ENCODE measurements at regions not wholly inside any gene's neighbourhood (a gene's known extent, or its start where the extent isn't known, plus 50 kb on each side); places are given as distances from the start of the nearest gene placed in this dataset.

- TF ChIP-seq CTCF (IDR thresholded peaks at IDR 0.05) = no peak
Measured at GRCh38 chr3:166569589-166569988, 732.4 kb upstream of the BCHE start.

- no peak for TF ChIP-seq CTCF (IDR thresholded peaks at IDR 0.05)
Measured at GRCh38 chr3:166560253-166560652, 723.0 kb upstream of the BCHE start.

GRCh38 chr3:166556955-166557354, 719.7 kb upstream of the BCHE start:
- no peak for TF ChIP-seq CTCF (IDR thresholded peaks at IDR 0.05)

- no peak for TF ChIP-seq CTCF (IDR thresholded peaks at IDR 0.05)
Measured at GRCh38 chr3:166554023-166554422, 716.8 kb upstream of the BCHE start.

GRCh38 chr3:166533740-166534139, 696.5 kb upstream of the BCHE start:
- no peak for TF ChIP-seq CTCF (IDR thresholded peaks at IDR 0.05)

- no peak for TF ChIP-seq CTCF (IDR thresholded peaks at IDR 0.05)
Measured at GRCh38 chr3:166531730-166532129, 694.5 kb upstream of the BCHE start.

GRCh38 chr3:166527325-166527724, 690.1 kb upstream of the BCHE start:
- TF ChIP-seq CTCF (IDR thresholded peaks at IDR 0.05) = no peak

- no peak for TF ChIP-seq CTCF (IDR thresholded peaks at IDR 0.05)
Measured at GRCh38 chr3:166526881-166527280, 689.7 kb upstream of the BCHE start.

Data from LNCAP (cell line).